ENCODE measurements at regions not wholly inside any gene's neighbourhood (a gene's known extent, or its start where the extent isn't known, plus 50 kb on each side); places are given as distances from the start of the nearest gene placed in this dataset.

GRCh38 chr1:148263128-148263905 is 111.2 kb upstream of the NBPF11 start (continued):
- peak; percentile 97 for TF ChIP-seq ZNF695 (CRISPR knock-in tag; IDR thresholded peaks at IDR 0.05)
- TF ChIP-seq RHOXF2B (CRISPR knock-in tag; conservative IDR thresholded peaks at IDR 0.05), result peak; percentile 98
- TF ChIP-seq STAG1 (CRISPR knock-in tag; IDR thresholded peaks at IDR 0.05; ENCODE audit: borderline replicate concordance), result no peak
- TF ChIP-seq MYC (IDR thresholded peaks at IDR 0.05; ENCODE audit: low read depth, low read length), result no peak
- TF ChIP-seq MYC (CRISPR knock-in tag; IDR thresholded peaks at IDR 0.05; ENCODE audit: borderline replicate concordance, low read depth), result peak; percentile 81; the same call in 1 of the 2 replicates
- TF ChIP-seq PML (IDR thresholded peaks at IDR 0.05; ENCODE audit: low read length), result peak; percentile 100
- TF ChIP-seq FOXJ3 (CRISPR knock-in tag; IDR thresholded peaks at IDR 0.05), result no peak
- no peak for TF ChIP-seq RUNX1 (IDR thresholded peaks at IDR 0.05; ENCODE audit: low read depth)
- no peak for TF ChIP-seq SRSF9 (IDR thresholded peaks at IDR 0.05; ENCODE audit: borderline replicate concordance, low read depth, low read length)
- TF ChIP-seq TGIF2 (CRISPR knock-in tag; IDR thresholded peaks at IDR 0.05), result no peak
- no peak for TF ChIP-seq CHD7 (IDR thresholded peaks at IDR 0.05; ENCODE audit: low read depth, low read length)
- peak; percentile 25; the same call in 1 of the 2 replicates for TF ChIP-seq ARID1B (IDR thresholded peaks at IDR 0.05)
- peak; percentile 95 for TF ChIP-seq ZNF655 (CRISPR knock-in tag; IDR thresholded peaks at IDR 0.05)
- TF ChIP-seq TARDBP (IDR thresholded peaks at IDR 0.05), result no peak
- TF ChIP-seq RBBP5 (IDR thresholded peaks at IDR 0.05; ENCODE audit: borderline replicate concordance, insufficient read depth, low read length, poor library complexity, severe bottlenecking), result no peak
- no peak for TF ChIP-seq NFE2 (IDR thresholded peaks at IDR 0.05; ENCODE audit: low read depth)

Measured in K562 (cell line).